ENCODE measurements at regions not wholly inside any gene's neighbourhood (a gene's known extent, or its start where the extent isn't known, plus 50 kb on each side); places are given as distances from the start of the nearest gene placed in this dataset.
A peak's percentile ranks its signal among the peaks of the same experiment; 100 is the strongest.

DNA sequence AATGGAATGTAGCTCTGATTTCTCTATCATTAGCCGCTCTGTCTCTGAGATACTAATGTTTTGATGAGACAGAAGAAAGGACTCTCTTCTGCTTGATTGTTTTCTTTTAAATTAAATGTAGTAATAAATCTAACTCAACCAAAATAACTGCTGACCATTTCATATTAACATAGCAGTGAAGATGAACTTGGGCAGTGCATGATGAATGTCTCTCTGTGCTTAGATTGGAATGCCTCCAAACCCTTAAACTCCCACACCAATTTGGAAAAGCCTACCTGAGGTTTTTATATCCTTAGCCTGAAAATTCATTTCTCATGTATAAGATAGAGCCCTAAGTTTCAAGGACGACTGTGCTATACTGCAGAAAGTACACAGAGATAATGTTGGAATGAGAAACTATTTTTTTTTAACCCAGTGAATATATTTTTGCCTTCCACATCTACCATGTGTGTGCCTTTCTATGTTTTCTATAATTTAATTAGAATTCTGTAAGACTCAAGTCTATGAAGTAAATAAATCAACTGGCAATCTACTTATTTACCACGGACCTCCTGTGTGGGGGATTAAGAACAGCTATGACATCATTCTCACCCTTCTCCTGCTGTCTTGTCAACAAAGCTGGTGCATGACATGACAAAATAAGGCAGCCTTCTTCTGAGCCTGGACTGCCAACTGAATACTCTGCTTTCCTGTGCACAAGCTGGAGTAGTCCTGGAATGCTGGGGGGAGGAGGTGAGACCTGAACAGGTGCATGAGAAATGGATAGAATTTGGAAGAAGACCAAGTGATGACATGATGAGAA is 155.5 kb downstream of the FGF9 start:
- no peak for TF ChIP-seq GATA1 (IDR thresholded peaks at IDR 0.05; ENCODE audit: low read depth, low read length)
- no peak for TF ChIP-seq POLR2A (IDR thresholded peaks at IDR 0.05; ENCODE audit: low read length)
- no peak for DNase-seq

DNA sequence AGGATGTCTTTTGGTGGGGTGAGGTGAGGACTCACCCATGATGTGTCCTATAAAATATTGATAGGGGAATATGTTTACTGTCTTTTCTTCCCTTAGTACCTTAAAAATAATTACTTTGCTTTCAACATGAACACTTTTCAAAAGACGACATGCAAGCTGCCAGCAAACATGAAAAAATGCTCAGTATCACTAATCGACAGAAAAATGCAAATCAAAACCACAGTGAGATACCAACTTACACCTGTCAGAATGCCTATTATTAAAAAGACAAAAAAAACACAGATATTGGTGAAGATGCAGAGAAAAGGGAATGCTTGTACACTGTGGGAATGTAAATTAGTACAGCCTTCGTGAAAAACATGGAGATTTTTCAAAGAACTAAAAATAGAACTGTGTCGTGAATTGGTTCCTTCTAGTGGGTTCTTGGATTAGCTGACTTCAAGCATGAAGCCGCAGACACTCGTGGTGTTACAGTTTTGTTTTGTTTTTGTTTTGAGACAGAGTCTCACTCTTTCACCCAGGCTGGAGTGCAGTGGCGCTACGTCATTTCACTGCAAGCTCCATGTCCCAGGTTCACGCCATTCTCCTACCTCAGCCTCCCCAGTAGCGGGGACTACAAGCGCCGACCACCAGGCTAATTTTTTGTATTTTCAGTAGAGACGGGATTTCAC is 160.9 kb downstream of the FGF9 start:
- no peak for TF ChIP-seq POLR2A (IDR thresholded peaks at IDR 0.05; ENCODE audit: low read length)
- no peak for TF ChIP-seq GATA1 (IDR thresholded peaks at IDR 0.05; ENCODE audit: low read depth, low read length)
- no peak for DNase-seq

DNA sequence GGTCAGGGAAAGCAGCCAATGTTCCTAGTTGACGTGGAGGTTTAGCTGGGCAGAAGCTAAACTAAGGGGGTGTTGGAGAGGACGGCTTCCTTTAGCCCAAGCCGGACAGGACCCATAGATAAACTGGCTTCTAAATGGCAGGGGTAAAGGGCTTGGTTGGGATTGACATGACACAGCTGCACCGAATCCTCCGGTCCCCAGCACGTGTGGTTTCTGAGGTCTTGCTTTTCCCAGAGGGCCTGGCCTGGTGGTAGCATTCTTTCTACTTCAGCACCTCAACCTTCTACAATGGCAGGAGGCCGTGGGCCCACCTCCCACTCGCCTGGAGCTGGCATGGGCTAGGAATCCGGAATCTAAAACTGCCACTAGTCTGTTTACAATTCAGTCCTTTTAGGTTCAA is 163.0 kb downstream of the FGF9 start:
- no peak for DNase-seq
- TF ChIP-seq GATA1 (IDR thresholded peaks at IDR 0.05; ENCODE audit: low read depth, low read length) (no peak), POLR2A (IDR thresholded peaks at IDR 0.05; ENCODE audit: low read length) (no peak)

DNA sequence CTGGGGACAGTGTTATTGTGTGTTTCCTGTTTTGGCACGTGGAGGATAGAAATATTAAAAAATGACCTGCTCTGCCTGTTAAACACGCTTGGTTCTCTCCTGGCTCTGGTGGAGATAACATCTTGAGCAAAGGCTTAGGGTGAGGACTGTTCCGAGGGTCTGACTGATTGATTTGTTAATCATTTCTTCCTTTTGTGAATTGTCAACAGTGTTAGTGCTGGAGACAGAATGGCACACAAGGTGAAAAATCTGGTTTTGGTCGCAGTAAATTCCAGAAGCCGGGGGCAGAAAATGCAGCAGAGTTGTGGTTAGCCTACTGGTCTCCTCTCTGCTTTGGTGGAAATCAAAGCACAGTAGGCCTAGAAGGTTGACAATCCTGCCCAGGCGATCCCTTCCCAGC is 163.6 kb downstream of the FGF9 start:
- TF ChIP-seq POLR2A (IDR thresholded peaks at IDR 0.05; ENCODE audit: low read length) (no peak), GATA1 (IDR thresholded peaks at IDR 0.05; ENCODE audit: low read depth, low read length) (no peak)
- DNase-seq = no peak

DNA sequence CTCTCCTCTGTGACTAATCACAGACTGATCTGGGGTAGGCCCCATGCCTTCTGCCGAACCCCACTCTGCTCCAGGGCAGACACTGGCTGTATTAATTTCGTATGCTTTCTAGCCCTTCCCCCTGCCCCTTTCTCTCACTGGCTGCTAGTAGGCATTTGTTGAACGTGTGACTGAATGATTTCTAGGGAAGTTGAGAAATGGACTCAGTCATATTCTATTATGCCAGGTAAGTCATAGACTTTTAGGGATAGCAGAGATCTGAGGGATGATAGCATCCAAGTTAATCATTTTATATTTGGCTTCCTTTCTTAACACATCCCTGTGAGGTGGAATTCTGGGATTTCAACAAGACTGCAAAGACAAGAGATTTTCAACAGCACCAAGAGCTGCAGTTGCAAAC is 166.4 kb downstream of the FGF9 start:
- TF ChIP-seq POLR2A (IDR thresholded peaks at IDR 0.05; ENCODE audit: low read length) (no peak), GATA1 (IDR thresholded peaks at IDR 0.05; ENCODE audit: low read depth, low read length) (no peak)
- no peak for DNase-seq

DNA sequence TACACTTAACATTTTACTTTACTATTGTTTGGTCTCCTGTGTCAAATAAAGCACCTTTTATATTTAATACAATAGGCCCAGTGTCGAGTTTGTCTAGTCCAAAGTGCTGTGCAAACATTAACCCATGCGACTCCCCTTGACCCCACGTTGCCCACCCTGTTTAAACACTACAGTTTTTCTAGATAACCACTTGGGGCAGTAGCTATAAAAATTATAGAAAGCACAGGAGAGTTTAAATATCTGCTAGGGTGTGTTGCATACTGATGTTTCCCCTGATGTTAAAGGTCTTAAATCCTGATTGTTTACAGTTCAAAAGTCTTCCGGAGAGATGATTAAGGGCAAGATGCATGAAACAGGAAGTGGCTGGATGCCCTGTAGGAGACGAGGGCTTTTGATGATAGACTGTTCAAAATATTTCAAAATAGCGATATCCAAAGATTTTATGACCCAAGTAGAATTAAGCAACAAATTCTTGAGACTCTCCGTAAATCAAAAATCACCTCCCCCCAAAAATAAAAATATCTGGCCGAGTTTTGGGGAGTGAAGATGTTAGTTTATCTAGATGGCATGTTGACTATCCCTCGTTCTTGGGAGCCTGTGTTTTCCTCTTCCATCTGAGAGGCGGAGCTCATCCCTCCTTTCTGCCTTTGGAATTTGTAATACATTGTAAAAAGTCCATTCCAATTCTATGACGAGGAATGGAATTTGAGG is 167.1 kb downstream of the FGF9 start:
- no peak for DNase-seq
- TF ChIP-seq POLR2A (IDR thresholded peaks at IDR 0.05; ENCODE audit: low read length) (no peak), GATA1 (IDR thresholded peaks at IDR 0.05; ENCODE audit: low read depth, low read length) (no peak)

DNA sequence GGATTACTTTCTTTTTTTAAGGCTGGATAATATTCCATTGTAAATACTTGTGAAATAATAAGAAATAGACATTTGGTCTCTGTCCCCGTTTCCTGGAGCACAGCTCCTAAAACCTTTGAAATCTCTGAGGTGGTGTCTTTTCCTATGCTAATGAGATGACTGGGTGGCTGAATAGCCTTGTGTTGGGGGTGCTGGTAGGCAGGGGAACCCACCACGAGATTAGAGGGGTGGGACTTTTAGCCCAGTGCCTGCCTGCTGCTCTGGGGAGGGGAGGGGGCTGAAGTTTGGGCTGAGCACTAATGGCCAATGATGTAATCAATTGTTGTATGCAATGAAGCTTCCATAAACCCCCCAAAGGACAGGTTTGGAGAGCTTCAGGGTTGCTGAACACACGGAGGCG is 175.7 kb downstream of the FGF9 start:
- DNase-seq = no peak
- TF ChIP-seq POLR2A (IDR thresholded peaks at IDR 0.05; ENCODE audit: low read length) (no peak), GATA1 (IDR thresholded peaks at IDR 0.05; ENCODE audit: low read depth, low read length) (no peak)

DNA sequence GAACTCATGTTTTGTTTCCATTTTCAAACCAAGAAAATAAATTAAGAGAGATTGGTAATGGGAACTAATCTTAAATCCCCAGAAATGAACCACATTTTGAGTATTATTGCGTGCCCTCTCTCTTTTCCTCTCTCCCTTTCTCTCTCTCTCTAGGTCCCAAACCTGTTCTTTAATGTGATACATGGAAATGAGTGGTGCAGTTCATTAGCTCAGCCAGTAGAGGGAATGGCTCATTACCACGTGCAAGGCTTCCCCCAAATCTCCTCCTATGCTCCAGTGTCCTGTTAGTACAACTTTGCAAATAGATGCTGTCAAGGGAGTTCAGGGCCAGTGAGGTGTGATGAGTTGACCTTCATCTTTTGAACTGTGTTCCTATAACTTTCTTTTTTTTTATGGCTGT is 178.4 kb downstream of the FGF9 start:
- peak; percentile 3 to 17 for DNase-seq
- TF ChIP-seq POLR2A (IDR thresholded peaks at IDR 0.05; ENCODE audit: low read length) = no peak
- TF ChIP-seq GATA1 (IDR thresholded peaks at IDR 0.05; ENCODE audit: low read depth, low read length) = no peak

DNA sequence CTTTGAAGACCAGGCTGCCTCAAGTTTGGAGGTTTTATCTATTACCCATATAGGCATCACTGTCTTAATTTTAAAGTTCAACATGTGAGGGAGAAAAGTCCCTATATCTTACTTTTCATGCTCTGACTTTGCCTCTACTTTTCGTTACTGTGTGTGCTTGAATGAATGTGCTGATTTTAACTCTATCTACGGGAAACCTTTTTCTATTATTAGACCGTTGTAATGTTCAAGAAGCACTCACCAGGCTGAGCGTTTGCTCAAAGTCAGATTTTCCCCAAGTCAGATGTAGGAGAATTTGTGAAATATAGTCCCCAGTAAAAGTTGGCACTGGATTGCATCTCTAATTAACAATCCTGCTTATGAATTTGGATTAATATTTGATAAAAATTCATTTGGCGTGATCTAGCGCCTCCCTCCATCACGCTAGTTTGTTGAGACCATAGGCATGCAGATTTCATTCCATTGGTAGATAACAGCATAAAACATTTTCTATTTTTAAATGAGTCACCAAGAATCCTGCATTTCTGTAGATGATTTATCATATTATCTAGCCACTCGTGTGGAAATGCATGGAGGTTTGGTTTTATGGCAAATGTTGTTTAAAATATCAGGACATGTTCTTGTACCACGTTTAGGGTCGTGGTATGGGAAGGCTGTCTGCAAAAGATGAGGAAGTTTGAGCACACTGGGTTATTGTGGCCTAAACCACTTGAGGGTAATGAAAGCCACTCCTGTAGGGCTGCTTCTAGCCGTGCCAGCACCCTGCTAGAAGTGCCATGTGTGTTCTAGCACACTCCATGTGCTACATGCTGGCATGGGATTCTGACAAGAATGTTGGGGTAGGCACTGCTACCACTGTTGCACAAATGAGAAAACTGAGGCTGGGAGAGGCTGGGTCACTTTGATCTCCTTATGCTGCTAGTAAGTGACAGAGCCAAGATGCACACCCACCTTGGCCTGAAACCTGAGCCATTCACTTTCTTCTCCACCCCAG is 179.4 kb downstream of the FGF9 start:
- DNase-seq = no peak
- no peak for TF ChIP-seq GATA1 (IDR thresholded peaks at IDR 0.05; ENCODE audit: low read depth, low read length)
- TF ChIP-seq POLR2A (IDR thresholded peaks at IDR 0.05; ENCODE audit: low read length) = no peak

DNA sequence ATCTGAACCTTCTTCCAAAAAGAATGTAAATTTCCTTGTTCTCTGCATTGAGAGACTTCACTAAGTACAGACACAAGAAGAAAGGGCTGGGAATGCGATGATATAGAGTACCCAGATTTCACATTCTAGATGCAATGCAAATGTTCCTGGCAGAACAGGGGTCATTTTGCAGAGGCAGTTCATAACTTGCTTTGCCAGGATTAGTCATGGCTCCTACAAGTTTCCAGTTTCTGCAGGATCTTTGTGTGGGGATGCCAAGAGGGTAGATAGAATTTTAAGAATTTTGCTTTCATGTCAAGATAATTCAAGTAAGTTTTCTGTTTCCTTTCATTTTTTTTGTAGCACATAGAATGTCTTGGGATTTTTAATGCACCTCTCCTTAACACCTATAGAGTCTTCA is 181.2 kb downstream of the FGF9 start:
- TF ChIP-seq GATA1 (IDR thresholded peaks at IDR 0.05; ENCODE audit: low read depth, low read length) (no peak), POLR2A (IDR thresholded peaks at IDR 0.05; ENCODE audit: low read length) (no peak)
- no peak for DNase-seq

DNA sequence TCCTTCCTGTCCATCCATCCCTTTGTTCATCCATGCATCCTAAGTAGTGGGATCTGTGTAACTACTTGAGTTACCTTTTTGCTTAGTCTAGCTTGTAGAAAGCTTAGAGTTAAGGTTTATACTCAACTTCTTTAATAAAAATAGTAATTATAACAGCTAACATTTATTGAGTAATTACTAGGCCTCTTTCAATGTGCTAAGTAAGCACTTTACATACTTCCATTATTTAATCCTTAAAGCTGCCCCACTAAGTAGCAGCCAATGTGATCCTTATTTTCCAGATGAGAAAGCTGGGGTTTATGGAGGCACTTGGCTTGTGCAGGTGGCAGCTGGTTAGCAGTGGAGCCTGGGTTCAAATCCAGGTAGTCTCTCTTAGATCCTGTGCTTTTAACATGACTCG is 182.9 kb downstream of the FGF9 start:
- DNase-seq = no peak
- no peak for TF ChIP-seq GATA1 (IDR thresholded peaks at IDR 0.05; ENCODE audit: low read depth, low read length)
- TF ChIP-seq POLR2A (IDR thresholded peaks at IDR 0.05; ENCODE audit: low read length) = no peak

DNA sequence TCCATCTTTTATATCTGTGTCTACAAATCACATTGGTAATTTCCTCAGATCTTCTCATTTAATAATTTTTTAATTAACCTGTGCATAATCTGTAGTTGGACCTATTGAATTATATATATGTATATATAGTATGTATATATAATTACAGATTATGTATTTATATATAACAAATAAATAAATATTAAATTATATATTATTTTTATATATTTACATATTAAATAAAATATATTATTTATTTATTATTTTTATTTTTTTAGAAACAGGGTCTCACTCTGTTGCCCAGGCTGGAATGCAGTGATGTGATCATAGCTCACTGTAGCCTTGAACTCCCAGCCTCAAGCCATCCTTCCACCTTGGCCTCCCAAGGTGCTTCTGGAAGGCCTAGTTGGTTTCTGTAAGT is 197.9 kb downstream of the FGF9 start:
- no peak for TF ChIP-seq POLR2A (IDR thresholded peaks at IDR 0.05; ENCODE audit: low read length)
- TF ChIP-seq GATA1 (IDR thresholded peaks at IDR 0.05; ENCODE audit: low read depth, low read length) = no peak
- DNase-seq = no peak

DNA sequence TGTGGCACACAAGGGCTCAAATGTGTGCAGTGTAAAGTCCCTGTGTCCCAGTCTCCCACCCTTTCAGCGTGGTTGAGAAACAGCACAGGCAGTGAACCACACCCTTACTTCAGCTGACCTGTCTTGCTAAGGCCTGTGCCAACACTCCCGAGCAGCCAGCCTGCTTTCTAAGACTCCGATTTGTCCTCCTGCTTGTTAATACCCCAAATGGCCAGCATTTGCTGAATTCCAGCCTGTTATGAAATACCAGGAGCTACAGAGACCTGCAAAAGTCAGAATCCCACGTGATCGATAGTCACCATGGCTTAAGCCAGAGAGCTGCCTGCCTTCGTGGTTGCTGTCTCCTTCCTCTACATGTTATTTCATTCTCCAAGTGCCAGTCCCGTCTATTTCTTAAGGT is 200.5 kb downstream of the FGF9 start:
- DNase-seq = no peak
- TF ChIP-seq POLR2A (IDR thresholded peaks at IDR 0.05; ENCODE audit: low read length) = no peak
- TF ChIP-seq GATA1 (IDR thresholded peaks at IDR 0.05; ENCODE audit: low read depth, low read length) = no peak
